ENCODE measurements at regions not wholly inside any gene's neighbourhood (a gene's known extent, or its start where the extent isn't known, plus 50 kb on each side); places are given as distances from the start of the nearest gene placed in this dataset.

DNA sequence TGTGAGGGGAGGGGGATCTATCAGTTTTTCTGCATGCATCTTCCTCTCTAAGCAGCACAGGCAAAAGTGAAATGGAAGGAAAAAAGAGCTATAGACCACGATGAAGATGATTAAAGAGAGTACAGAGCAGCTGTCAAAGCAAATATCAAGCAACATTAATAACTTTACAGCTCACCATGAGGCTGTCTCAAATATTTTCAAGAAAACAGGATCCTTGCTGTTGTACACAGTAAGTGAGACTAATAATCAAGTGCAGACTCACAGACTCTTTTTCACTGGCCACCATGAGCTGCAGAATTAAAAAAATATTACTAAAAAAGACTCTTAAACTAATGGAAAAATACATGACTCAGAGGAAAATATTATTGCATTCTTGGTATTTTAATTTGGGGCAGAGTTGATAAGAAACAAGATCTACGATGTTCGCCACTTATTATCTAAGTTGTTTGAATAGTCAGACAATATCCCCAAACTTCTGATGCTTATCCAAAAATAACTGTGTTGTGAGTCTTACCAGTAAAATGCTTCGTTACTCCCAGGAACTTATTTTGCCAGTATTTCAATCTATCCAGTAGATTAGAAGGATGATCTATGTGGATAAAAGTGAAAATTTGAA is 817.5 kb upstream of the ALCAM start:
- DNase-seq (ENCODE audit: low spot score) = no peak
- no peaks in the 10 kb centered on the region for H3K9me2 ChIP-seq (replicated peaks; ENCODE audit: insufficient read depth)
- H4K20me1 ChIP-seq (ENCODE audit: insufficient read depth, poor library complexity, severe bottlenecking) = no peaks in the 10 kb centered on the region
- no peaks in the 10 kb centered on the region for H3K79me2 ChIP-seq
- H3K4me1 ChIP-seq (ENCODE audit: insufficient read depth) = no peaks in the 10 kb centered on the region
- H3K27me3 ChIP-seq = no peaks in the 10 kb centered on the region
- no peak overlapping the region for H3K4me2 ChIP-seq
- WGBS (ENCODE audit: low lambda C conversion rate, missing lambda C conversion rate) = 63% methylated on average over 4 of the region's 4 CpGs
- H3K27ac ChIP-seq = no peak overlapping the region
- no peak for TF ChIP-seq EZH2phosphoT487 (IDR thresholded peaks at IDR 0.05; ENCODE audit: low read depth, severe bottlenecking, unreplicated experiment)
- no peak for TF ChIP-seq EZH2 (IDR thresholded peaks at IDR 0.05; ENCODE audit: borderline replicate concordance)
- TF ChIP-seq, protein P1, sequence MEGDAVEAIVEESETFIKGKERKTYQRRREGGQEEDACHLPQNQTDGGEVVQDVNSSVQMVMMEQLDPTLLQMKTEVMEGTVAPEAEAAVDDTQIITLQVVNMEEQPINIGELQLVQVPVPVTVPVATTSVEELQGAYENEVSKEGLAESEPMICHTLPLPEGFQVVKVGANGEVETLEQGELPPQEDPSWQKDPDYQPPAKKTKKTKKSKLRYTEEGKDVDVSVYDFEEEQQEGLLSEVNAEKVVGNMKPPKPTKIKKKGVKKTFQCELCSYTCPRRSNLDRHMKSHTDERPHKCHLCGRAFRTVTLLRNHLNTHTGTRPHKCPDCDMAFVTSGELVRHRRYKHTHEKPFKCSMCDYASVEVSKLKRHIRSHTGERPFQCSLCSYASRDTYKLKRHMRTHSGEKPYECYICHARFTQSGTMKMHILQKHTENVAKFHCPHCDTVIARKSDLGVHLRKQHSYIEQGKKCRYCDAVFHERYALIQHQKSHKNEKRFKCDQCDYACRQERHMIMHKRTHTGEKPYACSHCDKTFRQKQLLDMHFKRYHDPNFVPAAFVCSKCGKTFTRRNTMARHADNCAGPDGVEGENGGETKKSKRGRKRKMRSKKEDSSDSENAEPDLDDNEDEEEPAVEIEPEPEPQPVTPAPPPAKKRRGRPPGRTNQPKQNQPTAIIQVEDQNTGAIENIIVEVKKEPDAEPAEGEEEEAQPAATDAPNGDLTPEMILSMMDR (IDR thresholded peaks at IDR 0.05; ENCODE audit: poor library complexity) = no peak
- no peaks in the 10 kb centered on the region for H3K36me3 ChIP-seq (replicated peaks; ENCODE audit: insufficient read depth, low read depth)
- no peaks in the 10 kb centered on the region for H3K9me3 ChIP-seq (ENCODE audit: low read depth)
- H3K4me3 ChIP-seq = no peak overlapping the region
- H2AFZ ChIP-seq = no peak overlapping the region

DNA sequence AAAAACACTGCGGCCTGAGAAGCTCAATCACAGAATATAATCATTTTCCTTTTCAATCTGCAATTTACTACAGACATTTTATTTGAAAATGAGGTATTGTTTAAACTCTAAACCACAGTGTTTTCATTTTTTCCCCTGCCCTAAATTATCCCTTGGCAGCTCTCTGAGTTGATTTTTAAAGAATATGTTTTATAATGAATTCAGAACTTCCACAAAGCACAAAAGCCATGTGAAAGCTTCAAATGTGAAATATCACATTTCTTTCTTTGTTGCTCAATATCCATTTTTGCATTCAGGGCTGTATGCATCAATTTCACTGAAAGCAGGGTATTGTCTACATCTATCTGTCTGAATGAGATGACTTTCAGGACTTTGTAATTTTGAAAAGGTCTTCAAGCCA is 813.6 kb upstream of the ALCAM start:
- TF ChIP-seq EZH2 (IDR thresholded peaks at IDR 0.05; ENCODE audit: borderline replicate concordance) (no peak), EZH2phosphoT487 (IDR thresholded peaks at IDR 0.05; ENCODE audit: low read depth, severe bottlenecking, unreplicated experiment) (no peak)
- TF ChIP-seq, protein P1 (IDR thresholded peaks at IDR 0.05; ENCODE audit: poor library complexity) = no peak
- Histone ChIP-seq H3K79me2 (no peaks in the 10 kb centered on the region), H3K27me3 (no peaks in the 10 kb centered on the region), H3K36me3 (replicated peaks; ENCODE audit: insufficient read depth, low read depth) (no peaks in the 10 kb centered on the region), H3K9me3 (ENCODE audit: low read depth) (no peaks in the 10 kb centered on the region), H3K4me3 (no peak overlapping the region), H3K4me1 (ENCODE audit: insufficient read depth) (no peaks in the 10 kb centered on the region), H3K27ac (no peak overlapping the region), H4K20me1 (ENCODE audit: insufficient read depth, poor library complexity, severe bottlenecking) (no peaks in the 10 kb centered on the region), H3K9me2 (replicated peaks; ENCODE audit: insufficient read depth) (no peaks in the 10 kb centered on the region), H2AFZ (no peak overlapping the region), H3K4me2 (no peak overlapping the region)
- DNase-seq (ENCODE audit: low spot score) = no peak
- 79% methylated on average over 1 of the region's 1 CpG for WGBS (ENCODE audit: low lambda C conversion rate, missing lambda C conversion rate)

DNA sequence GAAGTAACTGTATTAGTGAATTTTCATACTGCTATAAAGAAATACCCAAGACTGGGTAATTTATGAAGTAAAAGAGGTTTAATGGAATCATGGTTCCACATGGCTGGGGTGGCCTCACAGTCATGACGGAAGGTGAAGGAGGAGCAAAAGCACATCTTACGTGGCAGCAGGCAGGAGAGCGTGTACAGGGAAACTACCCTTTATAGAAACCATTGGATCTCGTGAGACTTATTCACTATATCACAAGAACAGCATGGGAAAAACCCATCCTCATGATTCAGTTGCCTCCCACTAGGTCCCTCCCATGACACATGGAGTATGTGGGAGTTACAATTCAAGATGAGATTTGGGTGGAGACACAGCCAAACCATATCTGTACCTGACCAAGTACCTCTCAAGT is 812.3 kb upstream of the ALCAM start:
- H3K9me2 ChIP-seq (replicated peaks; ENCODE audit: insufficient read depth) = no peaks in the 10 kb centered on the region
- no peaks in the 10 kb centered on the region for H4K20me1 ChIP-seq (ENCODE audit: insufficient read depth, poor library complexity, severe bottlenecking)
- no peak overlapping the region for H2AFZ ChIP-seq
- H3K36me3 ChIP-seq (replicated peaks; ENCODE audit: insufficient read depth, low read depth) = no peaks in the 10 kb centered on the region
- no peaks in the 10 kb centered on the region for H3K9me3 ChIP-seq (ENCODE audit: low read depth)
- no peak for DNase-seq (ENCODE audit: low spot score)
- H3K4me3 ChIP-seq = no peak overlapping the region
- H3K27ac ChIP-seq = no peak overlapping the region
- WGBS (ENCODE audit: low lambda C conversion rate, missing lambda C conversion rate) = 95% methylated on average over 4 of the region's 4 CpGs
- H3K27me3 ChIP-seq = no peaks in the 10 kb centered on the region
- no peaks in the 10 kb centered on the region for H3K4me1 ChIP-seq (ENCODE audit: insufficient read depth)
- TF ChIP-seq EZH2phosphoT487 (IDR thresholded peaks at IDR 0.05; ENCODE audit: low read depth, severe bottlenecking, unreplicated experiment) (no peak), EZH2 (IDR thresholded peaks at IDR 0.05; ENCODE audit: borderline replicate concordance) (no peak)
- TF ChIP-seq, protein P1 (IDR thresholded peaks at IDR 0.05; ENCODE audit: poor library complexity) = no peak
- no peaks in the 10 kb centered on the region for H3K79me2 ChIP-seq
- H3K4me2 ChIP-seq = no peak overlapping the region
